NB4 (cell line): ENCODE measurements at regions not wholly inside any gene's neighbourhood (a gene's known extent, or its start where the extent isn't known, plus 50 kb on each side); places are given as distances from the start of the nearest gene placed in this dataset.

Experiments used
- DNase-seq: peaks from one replicate; pipeline ENCODE4 v3.0.0; 2010; ENCODE audit warnings: low read depth
- H3K4me3 ChIP-seq: one replicate; pipeline ENCODE4 v1.5.1; 2011; ENCODE audit warnings: mild to moderate bottlenecking, low read depth, low read length, moderate library complexity
- MYC ChIP-seq: IDR thresholded peaks from 2 replicates; pipeline ENCODE4 v1.6.1; 2011; ENCODE audit warnings: low read depth, low read length
- POLR2A ChIP-seq: IDR thresholded peaks from 2 replicates; pipeline ENCODE4 v1.6.1; 2011; ENCODE audit warnings: mild to moderate bottlenecking; ENCODE audit not compliant: insufficient read length; ENCODE audit errors: extremely low read depth
- TF ChIP-seq, protein P1 (sequence below): IDR thresholded peaks from one replicate; pipeline ENCODE4 v1.5.1; 2012; ENCODE audit warnings: low read depth, low read length
- TF ChIP-seq, protein P2 (sequence below): IDR thresholded peaks from 2 replicates; pipeline ENCODE4 v1.6.1; 2011; ENCODE audit warnings: low read depth, low read length

DNA sequence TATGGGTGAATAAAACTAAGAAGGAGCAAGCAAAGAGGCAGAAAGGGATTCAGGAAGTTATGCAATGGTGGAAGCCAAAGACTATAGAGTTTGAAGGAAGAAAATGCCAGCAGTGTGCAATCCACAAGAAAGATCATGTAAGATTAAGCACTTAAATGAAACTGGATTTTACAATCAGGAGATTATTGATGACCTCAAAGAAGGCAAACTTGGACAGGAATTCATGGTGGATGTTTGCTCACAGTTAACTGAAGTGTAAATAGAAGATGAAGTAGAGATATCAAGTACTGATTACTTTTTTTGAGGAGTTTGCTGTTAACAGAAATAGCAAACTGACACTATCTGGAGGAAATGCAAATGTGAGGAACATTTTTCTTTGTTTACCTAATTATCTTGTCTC is 308.9 kb downstream of the RND3 start:
- no peak for DNase-seq
- TF ChIP-seq MYC (no peak), POLR2A (no peak)
- TF ChIP-seq, protein P1, sequence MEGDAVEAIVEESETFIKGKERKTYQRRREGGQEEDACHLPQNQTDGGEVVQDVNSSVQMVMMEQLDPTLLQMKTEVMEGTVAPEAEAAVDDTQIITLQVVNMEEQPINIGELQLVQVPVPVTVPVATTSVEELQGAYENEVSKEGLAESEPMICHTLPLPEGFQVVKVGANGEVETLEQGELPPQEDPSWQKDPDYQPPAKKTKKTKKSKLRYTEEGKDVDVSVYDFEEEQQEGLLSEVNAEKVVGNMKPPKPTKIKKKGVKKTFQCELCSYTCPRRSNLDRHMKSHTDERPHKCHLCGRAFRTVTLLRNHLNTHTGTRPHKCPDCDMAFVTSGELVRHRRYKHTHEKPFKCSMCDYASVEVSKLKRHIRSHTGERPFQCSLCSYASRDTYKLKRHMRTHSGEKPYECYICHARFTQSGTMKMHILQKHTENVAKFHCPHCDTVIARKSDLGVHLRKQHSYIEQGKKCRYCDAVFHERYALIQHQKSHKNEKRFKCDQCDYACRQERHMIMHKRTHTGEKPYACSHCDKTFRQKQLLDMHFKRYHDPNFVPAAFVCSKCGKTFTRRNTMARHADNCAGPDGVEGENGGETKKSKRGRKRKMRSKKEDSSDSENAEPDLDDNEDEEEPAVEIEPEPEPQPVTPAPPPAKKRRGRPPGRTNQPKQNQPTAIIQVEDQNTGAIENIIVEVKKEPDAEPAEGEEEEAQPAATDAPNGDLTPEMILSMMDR, result no peak
- TF ChIP-seq, protein P2, sequence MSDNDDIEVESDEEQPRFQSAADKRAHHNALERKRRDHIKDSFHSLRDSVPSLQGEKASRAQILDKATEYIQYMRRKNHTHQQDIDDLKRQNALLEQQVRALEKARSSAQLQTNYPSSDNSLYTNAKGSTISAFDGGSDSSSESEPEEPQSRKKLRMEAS, result no peak
- no peak overlapping the region for H3K4me3 ChIP-seq

DNA sequence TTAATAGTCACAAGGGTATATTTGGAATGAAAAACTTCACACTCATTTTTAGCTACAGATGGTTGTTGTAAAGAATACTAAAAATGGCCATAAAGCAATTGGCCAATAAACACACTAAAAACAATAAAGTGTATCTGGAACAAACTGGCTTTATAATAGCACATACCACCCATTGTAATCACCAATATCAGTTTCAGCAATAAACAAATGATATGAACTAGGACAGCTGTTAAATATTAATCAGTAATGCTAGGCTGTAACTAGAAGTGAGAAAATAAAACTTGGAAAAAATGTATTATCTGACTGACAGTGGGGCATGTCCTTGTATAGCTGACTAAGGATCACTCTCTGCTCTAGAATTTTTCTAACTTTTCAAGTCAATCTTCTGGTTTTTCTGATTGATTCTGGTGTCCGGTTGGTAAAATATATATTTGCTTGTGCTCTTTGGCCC is 312.5 kb downstream of the RND3 start:
- TF ChIP-seq, protein P2, result no peak
- no peak for TF ChIP-seq POLR2A
- TF ChIP-seq, protein P1, result no peak
- no peak for TF ChIP-seq MYC
- no peak for DNase-seq
- no peak overlapping the region for H3K4me3 ChIP-seq

DNA sequence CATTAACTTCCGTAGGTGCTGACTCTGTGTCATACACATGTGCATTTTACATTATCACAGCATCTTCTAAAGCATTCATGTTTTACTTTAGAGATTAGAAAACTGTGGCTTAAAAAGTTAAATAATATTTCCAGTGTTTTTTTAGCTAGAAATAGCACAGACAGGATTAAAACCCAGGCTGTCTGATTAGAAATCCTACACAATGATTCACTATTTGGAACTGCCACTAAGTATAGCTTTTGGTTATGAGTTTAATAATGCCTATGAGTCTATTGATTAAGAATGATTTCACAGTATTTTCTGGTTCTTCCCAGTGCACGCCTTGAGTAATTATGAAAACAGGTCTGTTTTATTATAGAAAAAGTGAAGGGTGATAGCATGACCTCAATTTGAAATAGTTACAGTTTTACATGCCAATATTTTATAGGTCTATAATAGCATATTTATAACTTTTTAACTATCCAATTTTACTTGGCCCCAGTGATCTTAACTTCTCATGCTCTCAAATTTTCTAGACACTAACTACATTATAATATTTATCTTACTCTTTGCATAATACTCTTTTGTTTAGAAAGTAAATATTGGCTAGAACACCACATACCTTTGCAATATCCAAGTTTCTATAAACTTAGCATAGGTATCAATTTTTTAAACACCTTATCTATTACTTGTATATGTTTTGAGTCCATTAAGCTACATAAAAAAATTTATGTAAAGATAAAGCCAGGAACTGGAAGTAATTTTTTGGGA is 313.2 kb downstream of the RND3 start:
- TF ChIP-seq, protein P2, result no peak
- TF ChIP-seq POLR2A, result no peak
- no peak for TF ChIP-seq MYC
- TF ChIP-seq, protein P1, result no peak
- DNase-seq, result no peak
- no peak overlapping the region for H3K4me3 ChIP-seq

DNA sequence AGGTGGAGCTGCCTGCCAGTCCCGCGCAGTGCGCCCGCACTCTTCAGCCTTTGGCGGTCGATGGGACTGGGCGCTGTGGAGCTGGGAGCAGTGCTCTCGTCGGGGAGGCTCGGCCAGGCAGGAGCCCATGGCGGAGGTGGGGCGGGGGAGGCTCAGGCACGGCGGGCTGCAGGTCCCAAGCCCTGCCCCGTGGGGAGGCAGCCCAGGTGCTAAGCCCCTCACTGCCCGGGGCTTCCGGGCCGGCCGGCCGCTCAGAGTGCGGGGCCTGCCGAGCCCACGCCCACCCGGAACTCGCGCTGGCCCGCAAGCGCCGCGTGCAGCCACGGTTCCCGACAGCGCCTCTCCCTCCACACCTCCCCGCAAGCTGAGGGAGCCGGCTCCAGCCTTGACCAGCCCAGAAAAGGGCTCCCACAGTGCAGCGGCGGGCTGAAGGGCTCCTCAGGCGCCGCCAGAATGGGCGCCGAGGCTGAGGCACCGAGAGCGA is 316.4 kb downstream of the RND3 start:
- TF ChIP-seq, protein P2, result no peak
- TF ChIP-seq, protein P1, result no peak
- TF ChIP-seq MYC, result no peak
- TF ChIP-seq POLR2A, result no peak

DNA sequence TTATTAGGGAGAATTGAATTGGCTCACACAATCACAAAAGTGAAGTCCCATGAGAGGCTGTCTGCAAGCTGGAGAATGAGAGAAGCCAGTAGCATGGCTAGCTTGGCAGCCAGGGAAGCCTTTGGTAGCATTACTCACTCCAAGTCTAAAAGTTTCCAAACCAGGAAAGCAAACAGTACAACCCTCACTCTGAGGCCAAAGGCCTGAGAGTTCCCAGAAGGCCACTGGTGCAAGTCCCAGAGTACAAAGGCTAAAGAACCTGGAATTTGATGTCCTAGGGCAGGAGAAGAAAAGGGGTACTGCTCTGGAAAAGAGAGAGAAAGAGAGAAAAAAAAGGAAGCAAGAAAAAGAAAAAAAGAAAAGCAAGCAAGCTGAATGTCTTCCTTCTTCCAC is 318.2 kb downstream of the RND3 start:
- DNase-seq, result no peak
- TF ChIP-seq, protein P2, result no peak
- TF ChIP-seq, protein P1, result no peak
- TF ChIP-seq MYC (no peak), POLR2A (no peak)

More for the DNA sequence above, 316.4 kb downstream of the RND3 start:
- DNase-seq, result no peak
- no peak overlapping the region for H3K4me3 ChIP-seq

More for the DNA sequence above, 318.2 kb downstream of the RND3 start:
- no peak overlapping the region for H3K4me3 ChIP-seq
